Prostate gland (tissue), 2 donors: ENCODE measurements at regions not wholly inside any gene's neighbourhood (a gene's known extent, or its start where the extent isn't known, plus 50 kb on each side); places are given as distances from the start of the nearest gene placed in this dataset.

Source experiments
- DNase-seq: peaks from one replicate; pipeline ENCODE4 v3.0.0-alpha.2; 2019; ENCODE audit warnings: low spot score
- H3K27ac ChIP-seq, 2 donors: fragments of 200-600 bp; sonication (generic); 2 replicates each; pipeline ENCODE4 v1.5.1; 2017 to 2019
- H3K27me3 ChIP-seq: fragments of 200-600 bp; sonication (generic); replicated peaks from 2 replicates; pipeline ENCODE4 v1.5.1; 2019; ENCODE audit not compliant: insufficient read depth
- H3K36me3 ChIP-seq, 2 donors: fragments of 200-600 bp; sonication (generic); 1 replicate in 1 of 2; 2 replicates in 1 of 2; pipeline versions ENCODE4 v1.5.1 to v1.8.1; 2017 to 2019
- H3K4me1 ChIP-seq: fragments of 200-600 bp; sonication (generic); replicated peaks from 2 replicates; pipeline ENCODE4 v1.5.1; 2019
- H3K4me3 ChIP-seq, 2 donors: fragments of 200-600 bp; sonication (generic); 2 replicates each; pipeline ENCODE4 v1.5.1; 2017 to 2019
- H3K9me3 ChIP-seq: fragments of 200-600 bp; sonication (generic); 2 replicates; pipeline ENCODE4 v1.5.1; 2017
- POLR2A ChIP-seq: fragments of 450-650 bp; IDR thresholded peaks from one replicate; pipeline ENCODE4 v1.6.1; 2016; ENCODE audit warnings: antibody characterized with exemption, mild to moderate bottlenecking
- POLR2AphosphoS5 ChIP-seq: sonication (generic); formaldehyde crosslinking; IDR thresholded peaks from one replicate; pipeline ENCODE4 v1.6.1; 2017; ENCODE audit warnings: antibody characterized with exemption
- WGBS: methylation state at CpG from one replicate; pipeline ENCODE4 v1.1.5; 2018; 5-methylcytosine and 5-hydroxymethylcytosine counted together
- intact Hi-C: fragments of 100-400 bp; cut with DNase I; formaldehyde crosslinking; loops from one replicate; pipeline ENCODE4 v1.14.2; 2022
- TF ChIP-seq, protein P1 (sequence below), 4 experiments: fragments of 200-600 bp in 2 of 4; fragments of 450-650 bp in 2 of 4; sonication (generic) in 2 of 4; IDR thresholded peaks; 1 replicate in 3 of 4; 2 replicates in 1 of 4; pipeline ENCODE4 v1.5.1; 2016 to 2019; ENCODE audit warnings: antibody characterized with exemption in 4 of 4, mild to moderate bottlenecking in 2 of 4, moderate library complexity in 2 of 4

DNA sequence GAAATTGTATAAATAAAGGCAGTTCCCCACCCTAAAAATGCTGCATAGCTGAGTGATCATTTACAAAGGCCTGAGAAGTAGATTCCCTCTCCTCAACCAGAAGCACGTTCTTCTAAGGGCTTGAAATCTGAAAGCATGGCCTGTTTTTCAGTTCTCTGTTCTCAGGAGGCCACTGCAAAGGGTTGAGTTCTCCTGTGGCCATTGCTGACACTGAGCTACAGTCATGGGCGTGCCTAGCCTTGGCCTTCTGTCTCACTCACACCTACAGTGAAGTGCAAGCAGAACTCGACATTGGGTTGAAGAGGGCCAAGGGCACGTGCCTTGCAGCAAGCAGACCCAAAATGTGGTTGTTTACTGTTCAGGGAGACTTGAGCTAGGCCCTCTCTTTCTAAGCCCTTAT lies 276.6 kb upstream of the VLDLR start:
- WGBS: 85% methylated on average over 4 of the region's 4 CpGs
- H3K36me3 ChIP-seq: no peaks in the 10 kb centered on the region
- no peaks in the 10 kb centered on the region for H3K9me3 ChIP-seq
- intact Hi-C loops: loop anchor here (10.0 kb wide), 1 partner anchor 270 kb away; no protein-coding TSS in a partner anchor
- H3K27me3 ChIP-seq: no peaks in the 10 kb centered on the region
- no peak overlapping the region for H3K27ac ChIP-seq
- no peak for DNase-seq
- no peaks in the 10 kb centered on the region for H3K4me1 ChIP-seq
- H3K4me3 ChIP-seq: no peak overlapping the region
- no peak for TF ChIP-seq POLR2AphosphoS5

DNA sequence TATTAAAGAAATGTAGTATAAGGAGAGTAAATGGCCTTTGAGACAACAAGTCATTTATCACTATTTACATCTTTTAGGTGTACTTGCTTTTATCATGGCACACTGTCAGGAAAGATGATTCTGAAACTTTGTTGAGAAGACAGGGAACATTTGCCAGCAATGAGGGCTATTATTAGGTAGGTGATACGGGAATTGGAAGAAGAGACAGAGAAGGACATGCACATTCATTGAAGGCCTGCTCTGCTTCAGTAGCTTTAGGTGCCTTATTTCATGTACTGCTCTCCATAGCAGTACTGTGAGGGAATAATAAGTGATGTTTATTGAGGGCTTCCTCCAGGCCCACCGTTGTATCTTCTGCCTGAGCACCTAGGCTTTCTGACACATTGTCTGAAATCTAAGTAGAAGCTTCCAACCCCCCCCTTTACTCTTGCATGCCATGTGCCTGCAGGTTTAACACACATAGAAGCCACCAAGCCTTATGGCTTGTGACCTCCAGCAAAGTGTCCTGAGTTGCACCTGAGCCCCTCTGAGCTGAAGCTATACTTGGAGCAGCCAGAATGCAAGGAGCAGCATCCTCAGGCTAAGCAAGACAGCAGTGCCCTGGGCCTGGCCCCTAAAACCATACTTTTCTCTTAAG lies 275.2 kb upstream of the VLDLR start:
- no peaks in the 10 kb centered on the region for H3K36me3 ChIP-seq
- H3K4me1 ChIP-seq: no peaks in the 10 kb centered on the region
- H3K4me3 ChIP-seq: no peak overlapping the region
- 77% methylated on average over 2 of the region's 2 CpGs for WGBS
- H3K27me3 ChIP-seq: no peaks in the 10 kb centered on the region
- no peak overlapping the region for H3K27ac ChIP-seq
- no peaks in the 10 kb centered on the region for H3K9me3 ChIP-seq
- TF ChIP-seq POLR2AphosphoS5 (no peak), POLR2A (no peak)
- TF ChIP-seq, protein P1, sequence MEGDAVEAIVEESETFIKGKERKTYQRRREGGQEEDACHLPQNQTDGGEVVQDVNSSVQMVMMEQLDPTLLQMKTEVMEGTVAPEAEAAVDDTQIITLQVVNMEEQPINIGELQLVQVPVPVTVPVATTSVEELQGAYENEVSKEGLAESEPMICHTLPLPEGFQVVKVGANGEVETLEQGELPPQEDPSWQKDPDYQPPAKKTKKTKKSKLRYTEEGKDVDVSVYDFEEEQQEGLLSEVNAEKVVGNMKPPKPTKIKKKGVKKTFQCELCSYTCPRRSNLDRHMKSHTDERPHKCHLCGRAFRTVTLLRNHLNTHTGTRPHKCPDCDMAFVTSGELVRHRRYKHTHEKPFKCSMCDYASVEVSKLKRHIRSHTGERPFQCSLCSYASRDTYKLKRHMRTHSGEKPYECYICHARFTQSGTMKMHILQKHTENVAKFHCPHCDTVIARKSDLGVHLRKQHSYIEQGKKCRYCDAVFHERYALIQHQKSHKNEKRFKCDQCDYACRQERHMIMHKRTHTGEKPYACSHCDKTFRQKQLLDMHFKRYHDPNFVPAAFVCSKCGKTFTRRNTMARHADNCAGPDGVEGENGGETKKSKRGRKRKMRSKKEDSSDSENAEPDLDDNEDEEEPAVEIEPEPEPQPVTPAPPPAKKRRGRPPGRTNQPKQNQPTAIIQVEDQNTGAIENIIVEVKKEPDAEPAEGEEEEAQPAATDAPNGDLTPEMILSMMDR (IDR thresholded peaks at IDR 0.05): no peak
- DNase-seq: no peak
- intact Hi-C loops: loop anchor here (10.0 kb wide), 1 partner anchor 268 kb away; no protein-coding TSS in a partner anchor

DNA sequence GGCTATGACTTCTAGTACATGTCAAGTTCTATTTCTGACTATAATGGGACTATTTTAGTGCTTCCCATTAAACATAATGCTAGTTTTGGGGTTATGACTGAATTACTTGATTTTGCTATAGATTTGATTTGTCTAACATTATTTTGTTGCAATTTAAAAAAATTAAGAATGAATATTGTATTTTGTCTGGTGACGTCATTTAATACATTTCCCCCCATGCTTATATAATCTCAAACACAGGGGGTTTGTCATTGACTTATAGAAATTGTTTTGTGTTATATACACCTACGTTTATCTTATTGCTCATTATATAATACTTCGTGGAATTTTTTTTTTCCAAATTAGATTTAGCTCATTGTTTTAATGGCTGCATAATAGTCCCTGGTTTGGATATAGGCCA lies 270.3 kb upstream of the VLDLR start:
- no peaks in the 10 kb centered on the region for H3K4me1 ChIP-seq
- 91% methylated on average over 3 of the region's 3 CpGs for WGBS
- no peak overlapping the region for H3K27ac ChIP-seq
- TF ChIP-seq POLR2AphosphoS5: no peak
- TF ChIP-seq, protein P1 (IDR thresholded peaks at IDR 0.05): no peak
- TF ChIP-seq POLR2A: no peak
- H3K9me3 ChIP-seq: no peaks in the 10 kb centered on the region
- no peaks in the 10 kb centered on the region for H3K27me3 ChIP-seq
- no peak for DNase-seq
- no peaks in the 10 kb centered on the region for H3K36me3 ChIP-seq
- intact Hi-C loops: no loop called here
- H3K4me3 ChIP-seq: no peak overlapping the region

DNA sequence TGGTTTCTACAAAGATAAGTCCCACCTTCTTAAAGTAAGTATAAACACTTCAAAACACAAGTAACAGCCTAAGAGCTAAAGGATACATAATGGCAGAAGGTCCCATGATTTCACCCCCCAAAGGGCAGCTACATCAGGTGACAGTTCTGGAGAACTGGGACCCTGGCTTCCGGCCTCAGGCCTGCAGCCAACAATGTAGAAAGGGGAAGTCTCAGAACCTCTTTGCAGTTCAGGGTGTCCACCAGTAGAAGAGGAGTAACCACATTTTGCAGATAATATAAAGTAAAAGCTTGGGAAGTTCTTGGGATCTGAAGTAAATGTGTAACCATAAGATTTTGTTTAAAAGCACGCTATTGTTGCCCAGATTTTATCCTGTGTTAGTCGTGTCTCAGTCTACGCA lies 267.4 kb upstream of the VLDLR start:
- DNase-seq: no peak
- no peak overlapping the region for H3K27ac ChIP-seq
- H3K36me3 ChIP-seq: no peaks in the 10 kb centered on the region
- intact Hi-C loops: no loop called here
- TF ChIP-seq POLR2AphosphoS5 (no peak), POLR2A (no peak)
- TF ChIP-seq, protein P1 (IDR thresholded peaks at IDR 0.05): no peak
- WGBS: 56% methylated on average over 4 of the region's 4 CpGs
- H3K9me3 ChIP-seq: no peaks in the 10 kb centered on the region
- H3K27me3 ChIP-seq: no peaks in the 10 kb centered on the region
- H3K4me3 ChIP-seq: no peak overlapping the region
- H3K4me1 ChIP-seq: no peaks in the 10 kb centered on the region

DNA sequence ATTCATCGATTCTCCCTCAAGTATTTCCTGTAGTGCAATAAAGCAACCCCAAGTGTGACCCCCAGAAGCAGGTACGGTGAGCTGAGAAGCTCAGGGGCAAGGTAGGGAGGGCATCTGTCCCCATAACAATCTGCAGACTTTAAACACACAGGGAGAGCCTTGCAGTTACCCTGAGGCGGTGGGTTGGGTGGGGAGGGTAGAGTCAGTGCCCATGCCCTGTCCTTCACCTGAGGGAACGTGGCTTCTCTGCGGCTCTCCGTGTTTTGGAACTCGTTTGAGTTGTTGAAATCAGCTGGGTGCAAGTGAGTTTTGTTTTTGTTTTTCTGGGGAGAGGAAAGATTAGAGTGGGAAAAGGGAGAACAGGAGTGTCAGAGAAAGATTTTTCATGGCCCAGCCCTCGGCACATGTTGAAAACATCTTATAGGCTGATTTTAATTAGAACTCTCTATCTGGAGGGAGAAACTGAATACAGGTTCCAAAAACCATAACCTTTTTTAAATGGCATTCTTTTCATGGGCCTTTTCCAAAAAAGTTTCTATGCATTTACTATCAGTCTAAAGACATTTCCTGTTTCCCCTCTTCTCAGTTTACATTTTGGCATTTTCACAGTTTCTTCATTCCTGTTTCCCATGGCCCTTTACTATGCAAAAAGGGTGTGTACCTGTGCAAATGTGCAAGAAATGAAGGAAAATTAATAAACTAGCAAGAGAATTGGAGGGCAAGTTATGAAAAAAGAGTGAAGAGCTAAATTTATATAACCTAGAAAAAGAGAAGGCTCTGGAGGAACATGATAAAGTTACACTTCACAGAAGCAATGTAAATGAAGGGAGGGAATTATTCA lies 266.5 kb upstream of the VLDLR start:
- WGBS: 59% methylated on average over 8 of the region's 8 CpGs

More for the DNA sequence above, 266.5 kb upstream of the VLDLR start:
- intact Hi-C loops: no loop called here
- no peak overlapping the region for H3K27ac ChIP-seq
- no peaks in the 10 kb centered on the region for H3K27me3 ChIP-seq
- H3K36me3 ChIP-seq: no peaks in the 10 kb centered on the region
- H3K4me3 ChIP-seq: no peak overlapping the region
- H3K4me1 ChIP-seq: no peaks in the 10 kb centered on the region
- H3K9me3 ChIP-seq: no peaks in the 10 kb centered on the region
- TF ChIP-seq, protein P1 (IDR thresholded peaks at IDR 0.05): no peak
- no peak for TF ChIP-seq POLR2AphosphoS5
- no peak for TF ChIP-seq POLR2A
- DNase-seq: no peak
